IPS-NIHi7 (cell line): ENCODE measurements at regions not wholly inside any gene's neighbourhood (a gene's known extent, or its start where the extent isn't known, plus 50 kb on each side); places are given as distances from the start of the nearest gene placed in this dataset.
A peak's percentile ranks its signal among the peaks of the same experiment; 100 is the strongest.
"Not testable (repeated sequence)": the region's sequence is repeated elsewhere in the genome, so short reads cannot be mapped to it uniquely, and the experiment has no call there.

Experiments used
- DNase-seq: peaks from one replicate; pipeline ENCODE4 v3.0.0; 2012; ENCODE audit warnings: mixed read lengths; ENCODE audit errors: extremely low spot score

- no peak for DNase-seq
Observed at GRCh38 chr11:29061452-29061851, 953.3 kb downstream of the METTL15 start.

DNA sequence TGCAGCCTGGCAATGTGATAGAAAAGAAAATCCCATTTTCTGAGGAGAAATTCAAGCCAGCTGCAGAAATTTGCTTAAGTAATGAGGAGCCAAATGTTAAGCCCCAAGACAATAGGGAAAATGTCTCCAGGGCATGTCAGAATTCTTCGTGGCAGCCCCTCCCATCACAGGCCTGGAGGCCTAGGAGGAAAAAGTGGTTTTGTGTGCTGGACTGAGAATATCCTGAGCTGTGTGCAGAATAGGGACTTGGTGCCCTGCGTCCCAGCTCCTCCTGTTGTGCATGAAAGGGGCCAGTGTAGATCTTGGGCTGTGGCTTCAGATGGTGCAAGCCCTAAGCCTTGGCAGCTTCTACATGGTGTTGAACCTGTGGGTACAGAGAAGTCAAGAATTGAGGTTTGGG is 948.3 kb downstream of the METTL15 start:
- not testable (repeated sequence) for DNase-seq

GRCh38 chr11:29051935-29052334 is 943.7 kb downstream of the METTL15 start:
- DNase-seq, result no peak

- DNase-seq, result not testable (repeated sequence)
Observed at GRCh38 chr11:29050962-29051361, 942.8 kb downstream of the METTL15 start.

DNA sequence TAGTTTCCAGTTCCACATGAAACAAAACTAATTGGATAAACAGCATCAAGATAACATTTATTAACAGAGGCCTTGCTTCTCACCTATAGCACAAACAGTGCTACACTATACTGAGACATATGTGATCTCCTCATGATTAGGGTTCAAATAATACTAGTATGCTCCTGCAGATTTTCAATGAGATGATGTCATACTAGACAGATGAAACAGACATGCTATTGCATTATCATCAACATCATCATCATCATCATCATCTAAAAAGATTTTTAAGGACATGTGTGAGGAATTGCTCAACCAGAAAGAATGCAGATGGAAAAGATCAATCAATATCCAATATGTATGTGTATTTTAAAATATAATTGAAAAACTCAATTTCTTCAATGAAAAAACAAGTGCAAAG is 932.3 kb downstream of the METTL15 start:
- DNase-seq, result no peak

DNA sequence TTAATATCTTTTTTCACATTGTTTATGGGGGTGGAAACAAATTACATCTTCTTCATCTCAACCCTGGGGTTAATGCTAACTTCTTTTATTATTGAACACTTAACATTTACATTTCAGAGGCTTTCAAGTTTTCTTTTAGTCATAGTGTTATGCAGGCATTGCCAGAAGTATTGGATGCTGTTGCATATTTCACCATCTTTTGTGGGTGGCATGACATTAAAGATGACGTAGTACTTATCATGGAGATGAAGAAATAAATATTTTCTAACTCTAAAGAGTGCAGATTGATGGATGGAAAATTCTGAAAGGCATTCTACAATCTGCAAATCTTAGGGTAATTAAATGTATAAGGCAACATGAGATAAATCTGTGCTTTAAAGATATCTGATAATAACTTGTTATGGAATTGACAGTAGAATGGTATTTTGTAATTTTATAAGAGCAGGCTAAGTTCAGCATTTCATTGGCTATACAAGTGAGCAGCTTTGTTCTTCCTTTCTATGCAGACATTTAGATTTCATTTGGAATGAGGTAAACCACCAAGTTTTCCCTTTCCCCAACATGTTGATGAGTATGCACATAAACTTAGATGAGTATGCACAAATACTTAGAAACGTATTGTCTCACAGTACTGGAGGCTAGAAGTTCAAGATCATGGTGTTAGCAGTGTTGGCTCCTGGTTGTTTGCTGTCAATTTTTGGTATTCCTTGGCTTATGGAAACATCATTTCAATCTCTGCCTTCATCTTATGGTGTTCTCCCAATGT is 924.4 kb downstream of the METTL15 start:
- no peak for DNase-seq

- DNase-seq, result no peak
Observed at GRCh38 chr11:29029452-29029851, 921.3 kb downstream of the METTL15 start.

DNA sequence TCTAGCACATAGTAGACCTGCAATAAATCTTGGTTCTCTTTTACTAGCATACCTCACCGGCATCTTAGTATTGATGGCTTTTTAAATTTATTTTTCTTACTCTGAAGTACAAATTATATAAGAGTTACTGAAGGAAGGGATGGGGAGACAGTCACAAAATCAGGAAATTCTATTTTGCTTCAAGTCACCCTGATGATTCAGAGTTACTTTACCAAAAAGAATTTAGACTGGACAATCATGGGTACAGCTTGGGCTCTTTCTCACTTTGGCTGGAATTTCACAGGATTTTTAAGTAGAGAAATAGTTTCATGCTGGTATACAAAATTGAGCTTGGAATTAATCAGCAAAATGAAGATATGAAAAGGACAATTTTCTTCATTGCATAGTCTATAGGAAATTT is 919.2 kb downstream of the METTL15 start:
- DNase-seq, result no peak

GRCh38 chr11:29026286-29026685 is 918.1 kb downstream of the METTL15 start:
- DNase-seq, result no peak

DNA sequence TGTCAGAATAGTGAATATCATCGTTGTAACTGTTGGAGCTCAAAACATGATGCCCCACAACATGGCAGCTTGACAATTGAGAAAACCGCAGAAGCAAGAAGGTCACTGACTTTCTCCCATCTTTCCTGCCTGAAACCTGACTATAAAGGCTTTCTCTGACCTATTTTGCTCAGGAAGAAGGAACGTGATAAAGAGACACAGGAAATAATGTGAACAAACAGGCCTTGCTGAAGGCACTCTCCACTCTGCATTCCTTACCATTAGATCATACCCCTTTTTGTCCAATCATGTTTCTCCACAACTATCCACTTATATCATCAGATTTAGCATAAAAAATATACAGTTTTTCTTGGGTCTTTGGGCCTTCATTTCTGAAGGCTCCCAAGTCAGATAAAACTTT is 916.8 kb downstream of the METTL15 start:
- DNase-seq, result no peak

- DNase-seq, result no peak
Observed at GRCh38 chr11:29024386-29024785, 916.2 kb downstream of the METTL15 start.

GRCh38 chr11:29023761-29024160 is 915.6 kb downstream of the METTL15 start:
- DNase-seq, result no peak

DNA sequence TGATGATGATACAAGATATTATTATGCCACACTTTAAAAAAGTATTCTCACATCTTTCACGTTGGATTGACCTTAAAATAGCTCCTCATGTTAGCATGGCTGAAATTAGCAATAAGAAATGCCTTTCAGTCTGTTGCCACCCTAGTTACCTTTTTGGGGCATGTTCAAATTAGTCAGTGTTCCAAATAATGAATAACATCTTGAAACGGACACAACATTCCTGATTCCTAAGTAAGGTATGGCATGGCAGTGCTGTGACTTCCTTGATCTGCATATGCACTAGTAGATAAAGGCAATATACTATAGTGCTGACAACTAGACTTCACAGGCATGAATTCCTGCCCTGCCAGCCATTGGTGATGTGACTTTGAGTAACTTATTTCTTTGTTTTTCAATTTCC is 914.5 kb downstream of the METTL15 start:
- no peak for DNase-seq

- DNase-seq, result peak; percentile 23
Observed at GRCh38 chr11:29019960-29020683, 911.9 kb downstream of the METTL15 start.

DNA sequence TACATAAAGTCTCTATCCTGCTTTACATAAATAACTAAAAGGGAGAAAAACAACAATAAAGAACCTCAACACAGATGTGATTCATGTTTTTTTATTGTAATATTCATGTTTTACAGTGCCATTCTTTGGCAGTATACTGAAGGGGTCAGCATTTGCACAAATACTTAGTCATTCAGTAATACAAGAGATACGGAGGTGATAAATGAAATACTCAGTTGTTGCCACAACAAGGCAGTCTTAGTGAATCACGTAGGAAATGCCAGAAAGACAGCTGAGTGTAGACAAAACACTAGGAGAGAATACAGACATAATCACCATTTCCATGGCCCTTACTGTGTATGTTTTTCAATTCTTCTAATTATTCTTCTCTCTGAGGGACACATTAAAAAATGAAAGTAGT is 910.4 kb downstream of the METTL15 start:
- DNase-seq, result no peak

DNA sequence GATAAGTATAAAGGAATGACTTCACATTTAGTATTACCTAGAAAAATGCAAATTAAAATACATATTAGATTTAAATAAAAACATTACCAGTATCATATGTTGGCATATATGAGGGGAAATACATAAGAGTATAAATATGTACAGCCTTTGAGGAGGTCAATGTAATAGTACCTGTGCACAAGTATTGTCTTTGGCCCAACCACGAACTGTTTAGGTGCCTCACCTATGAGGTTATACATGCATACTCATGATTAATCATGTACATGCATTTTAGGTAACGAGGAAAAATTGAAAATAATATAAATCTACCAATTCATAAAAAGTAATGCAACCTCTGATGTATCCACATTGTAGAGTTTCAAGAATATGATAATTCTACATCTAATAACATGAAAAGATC is 909.8 kb downstream of the METTL15 start:
- DNase-seq, result no peak

GRCh38 chr11:29012507-29012906 is 904.3 kb downstream of the METTL15 start:
- DNase-seq, result no peak

DNA sequence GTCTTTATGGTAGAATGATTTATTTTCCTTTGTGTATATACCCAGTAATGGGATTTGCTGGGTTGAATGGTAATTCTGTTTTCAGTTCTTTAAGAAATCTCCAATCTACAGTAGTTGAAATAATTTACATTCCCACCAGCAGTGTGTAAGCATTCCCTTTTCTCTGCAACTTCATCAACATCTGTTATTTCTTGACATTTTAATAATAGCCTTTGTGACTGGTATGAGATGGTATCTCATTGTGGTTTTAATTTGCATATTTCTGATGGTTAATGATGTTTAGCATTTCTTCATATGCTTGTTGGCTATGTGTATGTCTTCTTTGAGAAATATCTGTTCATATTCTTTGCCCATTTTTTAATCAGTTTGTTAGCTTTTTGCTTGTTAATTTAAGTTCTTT is 901.2 kb downstream of the METTL15 start:
- no peak for DNase-seq

- DNase-seq, result no peak
Observed at GRCh38 chr11:29008481-29008880, 900.3 kb downstream of the METTL15 start.

DNA sequence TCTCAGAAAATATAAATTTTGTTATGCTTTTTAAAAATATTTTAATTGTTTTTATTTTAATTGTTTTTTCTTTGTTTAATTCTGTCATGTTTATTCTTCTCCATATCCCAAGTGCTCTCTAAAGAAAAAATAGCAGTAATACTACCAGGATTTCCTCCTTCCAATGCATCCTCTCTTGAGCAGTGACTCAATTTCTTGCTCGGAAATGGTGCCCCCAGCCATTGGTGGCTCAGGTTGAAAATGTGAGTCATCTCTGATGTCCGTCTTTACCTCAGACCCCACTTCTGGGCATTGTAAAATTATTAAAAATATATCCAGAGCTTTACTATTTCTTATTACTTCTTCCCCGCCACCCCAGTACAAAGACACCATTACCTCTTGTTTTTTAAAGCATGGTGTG is 898.5 kb downstream of the METTL15 start:
- no peak for DNase-seq

GRCh38 chr11:29005401-29005980 is 897.3 kb downstream of the METTL15 start:
- peak; percentile 31 for DNase-seq

DNA sequence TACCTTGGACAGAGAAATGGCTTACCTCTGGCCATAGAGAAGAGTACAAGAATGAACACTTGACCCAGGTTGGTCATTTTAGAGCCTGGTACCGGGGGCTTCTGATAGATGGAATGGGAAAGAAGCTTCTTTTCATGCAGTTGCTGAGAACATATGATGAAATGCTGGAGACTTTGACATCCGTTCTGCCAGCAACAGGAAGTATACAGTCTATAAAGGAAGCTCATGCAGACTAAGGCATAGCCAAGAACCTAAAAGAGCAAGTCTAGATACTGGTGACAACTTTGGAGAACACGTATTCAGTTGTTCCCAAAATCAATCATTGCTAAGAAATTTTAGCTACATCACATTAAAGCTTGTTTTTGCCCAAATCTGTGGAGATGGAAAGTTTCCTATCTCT is 894.6 kb downstream of the METTL15 start:
- DNase-seq, result no peak

- no peak for DNase-seq
Observed at GRCh38 chr11:28999620-29000019, 891.4 kb downstream of the METTL15 start.
